Islet of Langerhans (tissue), 1 donor: ENCODE measurements at regions not wholly inside any gene's neighbourhood (a gene's known extent, or its start where the extent isn't known, plus 50 kb on each side); places are given as distances from the start of the nearest gene placed in this dataset.

Experiments
- FAIRE-seq: peaks from one replicate; lab custom pipeline; 2011; peaks lifted over from hg19 to GRCh38; lab: Jason Lieb, UNC

DNA sequence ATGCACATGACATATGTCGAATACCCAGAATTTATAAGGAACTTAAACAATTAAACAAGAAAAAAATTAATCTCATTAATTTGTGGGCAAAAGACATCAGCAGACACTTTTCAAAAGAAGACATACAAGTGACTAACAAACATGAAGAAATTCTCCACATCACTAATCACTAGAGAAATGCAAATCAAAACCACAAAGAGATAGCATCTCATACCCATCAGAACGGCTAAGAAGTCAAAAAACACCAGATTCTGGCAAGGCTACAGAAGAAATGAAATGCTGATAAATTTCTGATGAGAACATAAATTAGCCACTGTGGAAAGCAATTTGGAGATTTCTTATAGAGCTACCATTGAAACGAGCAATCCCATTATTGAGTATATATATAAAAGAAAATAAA, 210.6 kb upstream of the LUZP2 start:
- FAIRE-seq, result no peak

DNA sequence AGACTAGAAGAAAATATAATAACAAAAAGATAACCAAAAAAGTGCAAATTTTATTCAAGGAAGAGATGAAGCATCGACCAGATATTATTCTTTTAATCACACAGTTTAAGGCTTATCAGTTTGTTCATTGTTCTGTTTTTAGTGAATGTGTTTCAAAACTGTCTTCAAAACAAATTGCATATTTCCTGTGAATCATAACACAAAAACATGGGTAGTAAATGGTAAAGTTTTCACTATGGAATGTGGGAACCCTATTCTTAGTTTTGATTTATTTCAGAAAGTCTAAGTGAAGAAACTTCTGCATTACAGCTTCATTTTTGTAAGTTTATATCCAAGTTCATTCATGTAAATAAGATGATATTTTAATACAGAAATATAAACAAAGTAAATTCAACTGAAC, 207.6 kb upstream of the LUZP2 start:
- no peak for FAIRE-seq

DNA sequence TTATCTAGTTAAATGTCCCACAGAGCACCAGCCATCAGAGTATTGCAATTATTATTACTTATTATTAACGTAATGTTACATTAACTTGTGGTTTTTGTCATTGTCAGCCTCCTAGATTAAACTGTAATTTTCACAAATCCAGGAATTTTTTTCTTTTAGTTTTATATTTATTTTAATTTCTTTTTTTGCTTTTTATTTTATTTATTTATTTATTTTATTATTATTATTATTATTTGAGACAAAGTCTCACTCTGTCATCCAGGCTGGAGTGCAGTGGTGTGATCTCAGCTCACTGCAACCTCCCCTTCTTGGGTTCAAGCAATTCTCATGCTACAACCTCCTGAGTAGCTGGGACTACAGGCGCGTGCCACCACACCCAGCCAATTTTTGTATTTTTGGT, 202.9 kb upstream of the LUZP2 start:
- no peak for FAIRE-seq

DNA sequence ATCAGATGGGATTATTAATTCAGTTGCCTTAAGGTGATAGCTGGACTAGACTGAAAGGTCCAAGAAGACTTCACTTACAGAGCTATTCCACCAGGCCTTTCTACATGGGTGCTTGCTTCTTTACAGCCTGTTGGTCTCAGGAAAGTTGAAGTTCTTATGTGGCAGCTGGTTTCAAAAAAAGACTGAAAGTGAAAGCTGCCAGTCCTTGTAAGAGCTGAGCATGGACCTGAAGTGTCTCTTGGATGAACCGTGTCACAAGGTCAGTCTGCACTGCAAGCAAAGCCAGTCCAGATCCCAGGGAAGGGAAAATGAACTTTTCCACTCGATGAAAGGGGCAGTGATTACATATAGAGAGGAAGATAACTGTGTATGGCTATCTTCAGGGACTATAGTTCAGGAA, 201.5 kb upstream of the LUZP2 start:
- FAIRE-seq, result no peak

DNA sequence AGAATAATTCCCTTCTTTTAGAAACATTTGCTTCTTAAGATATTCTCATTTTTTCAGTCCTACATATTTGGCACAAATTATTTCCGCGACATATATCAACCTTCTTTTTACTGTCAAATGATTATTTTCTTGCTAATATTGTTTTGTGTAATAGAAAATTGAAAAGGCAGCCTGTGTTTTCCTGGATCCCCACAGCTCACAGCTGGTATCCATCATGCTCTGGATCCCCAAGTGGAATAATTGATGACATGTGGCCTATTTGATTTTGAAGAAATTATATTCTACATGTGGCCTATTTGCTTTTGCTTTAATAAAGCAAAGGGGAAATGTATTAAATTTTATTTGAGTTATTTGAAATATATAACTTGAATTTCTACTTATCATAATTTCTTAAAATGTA, 199.4 kb upstream of the LUZP2 start:
- FAIRE-seq, result no peak

DNA sequence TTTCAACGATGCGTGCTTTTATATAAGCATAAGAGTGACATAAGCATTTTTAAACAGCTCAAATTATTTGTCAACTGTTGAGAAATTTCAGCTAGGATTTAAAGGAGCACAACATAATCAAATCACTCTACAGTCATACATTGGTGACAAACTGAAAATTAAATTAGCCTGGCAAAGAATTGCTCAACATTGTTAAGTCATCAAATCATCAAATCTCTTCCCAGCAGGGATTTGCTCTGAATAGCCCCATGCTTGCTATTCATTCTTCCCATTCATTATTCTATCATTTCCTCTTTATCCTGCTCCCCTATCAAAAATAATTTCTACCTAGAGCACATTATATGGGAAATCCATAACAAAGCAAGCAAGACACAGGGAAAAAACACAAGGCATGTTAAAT, 198.7 kb upstream of the LUZP2 start:
- no peak for FAIRE-seq

GRCh38 chr11:24311974-24312373, 184.9 kb upstream of the LUZP2 start:
- no peak for FAIRE-seq

GRCh38 chr11:24312464-24313238, 184.2 kb upstream of the LUZP2 start:
- FAIRE-seq, result no peak

DNA sequence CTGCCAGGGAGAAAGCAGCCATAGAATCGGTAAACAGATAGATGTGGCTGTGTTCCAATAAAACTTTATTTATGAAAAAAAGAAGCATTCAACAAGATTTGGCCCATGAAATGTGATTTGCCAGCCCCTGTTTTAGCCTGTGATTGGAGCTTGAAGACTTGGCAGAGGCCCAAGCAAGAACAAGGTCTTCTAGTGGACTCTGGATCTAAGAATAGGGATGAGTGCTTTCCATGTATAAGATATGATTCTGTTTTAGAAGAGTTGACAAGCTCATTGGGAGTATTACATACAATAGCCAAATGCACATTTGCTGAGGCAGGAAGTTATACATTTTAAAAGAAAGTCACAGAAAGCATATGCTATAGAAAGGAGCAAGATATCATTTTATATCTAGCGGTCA, 175.6 kb upstream of the LUZP2 start:
- no peak for FAIRE-seq

GRCh38 chr11:24324211-24324610, 172.6 kb upstream of the LUZP2 start:
- FAIRE-seq, result no peak

DNA sequence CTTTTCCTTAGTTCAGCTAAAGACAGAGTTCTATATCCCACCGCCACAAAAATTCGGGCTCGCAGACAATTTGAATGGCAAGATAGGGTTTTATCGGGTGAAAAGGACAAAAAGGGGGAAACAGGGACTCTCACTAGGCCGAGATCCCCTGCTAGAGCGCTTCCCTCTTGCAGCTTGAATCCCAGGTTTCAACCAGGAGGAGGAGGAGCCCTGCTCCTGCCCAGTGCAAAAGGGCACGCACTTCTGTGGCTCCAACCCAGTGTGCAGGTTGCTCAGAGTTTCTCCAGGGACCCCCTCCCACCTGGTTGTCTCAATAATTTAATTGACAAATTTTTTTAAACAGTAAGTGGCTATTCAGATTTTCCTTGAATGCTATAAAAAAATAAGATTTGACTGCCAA, 152.6 kb upstream of the LUZP2 start:
- FAIRE-seq, result no peak

DNA sequence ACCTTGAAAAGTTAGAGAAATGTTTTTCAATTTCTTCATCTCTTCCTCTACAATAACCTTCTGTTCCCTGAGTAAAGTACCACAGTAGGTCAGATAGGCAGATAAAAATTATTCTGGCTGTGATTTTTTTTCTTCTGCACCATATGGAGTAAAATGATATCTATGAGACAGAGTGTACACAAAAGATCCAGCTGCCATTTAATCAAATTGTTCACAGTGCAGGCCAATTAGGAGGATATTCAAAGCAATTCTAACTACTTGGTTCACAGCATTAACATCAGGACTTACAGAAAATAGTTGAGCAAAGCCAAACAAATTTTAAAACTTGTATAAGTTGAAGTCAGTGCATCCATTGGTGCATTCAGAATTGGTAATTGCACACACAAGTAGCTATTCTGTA, 147.9 kb upstream of the LUZP2 start:
- no peak for FAIRE-seq

DNA sequence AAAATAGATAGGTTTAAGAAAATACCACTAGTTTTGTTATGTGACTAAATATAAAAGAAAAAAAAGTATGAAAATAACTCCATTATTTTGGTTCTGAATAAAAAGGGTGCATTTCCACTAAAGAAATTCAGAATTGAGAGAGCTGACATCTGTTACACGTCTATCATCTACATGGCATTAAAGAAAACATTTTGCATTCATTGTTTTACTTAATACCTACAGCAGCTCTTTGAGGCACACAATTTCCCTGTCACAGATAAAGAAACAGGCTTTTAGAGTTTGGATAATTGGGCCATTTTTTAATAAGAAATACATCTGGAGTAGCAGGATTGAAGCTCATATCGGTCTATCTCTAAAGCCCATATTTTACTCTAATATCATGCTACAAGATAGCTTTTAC, 145.7 kb upstream of the LUZP2 start:
- FAIRE-seq, result no peak

DNA sequence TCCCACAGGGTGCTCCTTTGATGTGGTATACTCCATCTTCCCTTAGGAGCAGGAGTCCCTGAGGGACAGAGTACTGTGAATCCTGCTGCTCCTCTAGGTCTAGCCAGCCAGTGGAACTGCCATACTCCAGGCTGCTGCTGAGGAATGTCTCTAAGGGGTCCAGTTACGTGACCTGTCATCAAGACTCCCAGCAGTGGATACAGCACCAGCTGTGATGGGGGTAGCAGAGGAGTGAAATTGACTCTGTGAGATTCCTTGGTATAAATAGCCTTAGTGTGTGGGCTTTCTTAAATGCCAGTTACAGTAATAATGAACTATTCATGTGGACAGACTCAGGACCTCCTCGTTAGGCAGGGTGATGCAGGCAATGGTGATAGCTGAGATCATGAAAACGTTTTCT, 140.4 kb upstream of the LUZP2 start:
- no peak for FAIRE-seq

GRCh38 chr11:24357620-24358410, 139.0 kb upstream of the LUZP2 start:
- no peak for FAIRE-seq

DNA sequence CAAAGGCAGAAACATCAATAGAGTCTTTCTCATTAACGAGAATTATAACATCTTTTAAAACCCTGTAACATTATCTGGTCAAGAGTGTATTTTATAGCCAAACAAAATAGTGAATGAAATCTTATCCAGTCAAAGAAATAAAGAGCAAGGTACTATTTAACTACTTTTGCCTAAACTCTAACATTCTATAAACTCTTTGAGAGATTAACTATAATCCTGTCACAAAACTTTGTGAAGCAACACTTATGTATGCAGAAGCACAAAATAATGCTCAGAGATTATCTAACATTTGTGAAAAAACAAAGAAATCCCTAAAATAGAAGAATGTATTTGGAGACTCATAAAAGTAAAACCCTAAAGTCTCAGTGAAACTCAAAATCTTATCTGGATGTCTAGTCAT, 124.4 kb upstream of the LUZP2 start:
- FAIRE-seq, result no peak

DNA sequence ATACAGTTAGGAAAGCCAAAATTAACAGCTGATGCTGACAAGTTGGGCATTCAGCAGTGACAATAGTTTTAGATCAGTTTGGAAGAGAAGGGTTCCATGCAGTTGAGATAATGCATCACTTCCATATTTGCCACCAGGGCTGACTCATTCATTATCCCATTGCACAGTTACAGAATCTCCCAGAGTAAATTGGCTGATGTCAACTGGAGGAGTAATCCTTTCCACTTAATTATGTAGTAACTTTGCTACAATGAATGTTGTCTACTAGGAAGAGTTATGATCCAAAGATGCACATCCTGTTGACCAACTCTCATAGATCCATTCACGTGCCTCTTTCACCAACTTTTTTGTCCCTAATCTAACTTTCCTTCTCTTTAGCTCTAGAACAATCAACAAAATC, 123.3 kb upstream of the LUZP2 start:
- FAIRE-seq, result no peak

- no peak for FAIRE-seq
These were observed 121.5 kb upstream of the LUZP2 start for GRCh38 chr11:24375351-24375750.

DNA sequence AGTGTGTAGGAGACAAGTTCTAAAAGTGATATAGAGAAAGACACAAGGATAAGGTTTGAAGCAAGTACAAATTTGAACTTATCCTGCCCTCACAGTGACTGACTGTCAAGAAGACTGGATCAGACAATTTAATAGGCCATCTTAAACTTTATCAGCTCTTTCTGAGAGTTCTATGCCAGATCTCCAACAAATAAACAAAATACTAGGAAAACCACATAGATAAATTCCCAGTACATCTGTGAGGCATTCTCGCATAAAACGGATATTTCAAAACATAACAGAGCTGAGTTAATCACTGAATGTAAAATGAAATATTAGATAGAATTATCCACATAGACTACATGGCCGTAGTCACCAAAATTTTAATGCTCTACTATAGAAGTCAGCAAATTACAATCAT, 120.9 kb upstream of the LUZP2 start:
- FAIRE-seq, result no peak

- FAIRE-seq, result no peak
These were observed 113.7 kb upstream of the LUZP2 start for GRCh38 chr11:24383137-24383536.

DNA sequence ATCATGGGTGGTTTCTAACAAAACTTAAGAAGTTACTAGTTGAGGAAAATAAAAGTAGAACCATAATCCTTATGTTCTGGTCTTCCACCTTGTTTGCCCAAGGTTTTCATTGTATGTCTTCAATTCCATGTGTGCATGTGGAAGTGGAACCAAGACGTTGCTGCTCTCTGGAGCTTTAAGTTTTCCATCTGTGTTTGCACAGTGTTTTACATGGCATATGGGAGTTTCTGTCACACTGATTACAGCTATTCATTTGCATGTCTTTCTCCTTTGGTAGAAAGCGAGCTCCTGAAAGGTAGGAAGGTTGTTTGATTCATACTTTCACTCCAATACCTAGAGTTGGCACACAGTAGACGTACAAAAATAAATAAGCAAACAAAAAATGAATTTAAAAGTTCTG, 112.6 kb upstream of the LUZP2 start:
- no peak for FAIRE-seq

- no peak for FAIRE-seq
These were observed 110.1 kb upstream of the LUZP2 start for GRCh38 chr11:24386546-24387397.

- FAIRE-seq, result no peak
These were observed 107.3 kb upstream of the LUZP2 start for GRCh38 chr11:24389575-24389974.
